ENCODE measurements at regions not wholly inside any gene's neighbourhood (a gene's known extent, or its start where the extent isn't known, plus 50 kb on each side); places are given as distances from the start of the nearest gene placed in this dataset.
A peak's percentile ranks its signal among the peaks of the same experiment; 100 is the strongest.

GRCh38 chr5:135213466-135214239 lies 179.6 kb upstream of the PITX1 start:
- WGBS, 2 donors, result 85 to 86% methylated on average over 15 of the region's 15 CpGs
- H3K4me3 ChIP-seq (ENCODE audit: low read depth, poor library complexity, severe bottlenecking), result no peak overlapping the region
- intact Hi-C loops (cut with DNase I; ENCODE audit: low total_unique reads), result no loop called here
- DNase-seq (ENCODE audit: low spot score in 2 of 2), result peak; percentile 4 to 66
- TF ChIP-seq POLR2A (IDR thresholded peaks at IDR 0.05), result no peak

GRCh38 chr5:135213027-135213386 lies 179.0 kb upstream of the PITX1 start:
- WGBS, 2 donors, result 84 to 87% methylated on average over 5 of the region's 5 CpGs
- peak; percentile 2 to 21 for DNase-seq (ENCODE audit: low spot score in 2 of 2)
- intact Hi-C loops (cut with DNase I; ENCODE audit: low total_unique reads), result no loop called here
- TF ChIP-seq CTCF (IDR thresholded peaks at IDR 0.05), result no peak
- TF ChIP-seq POLR2A (IDR thresholded peaks at IDR 0.05), result no peak
- no peak overlapping the region for H3K4me3 ChIP-seq (ENCODE audit: low read depth, poor library complexity, severe bottlenecking)

GRCh38 chr5:135212361-135213026 lies 178.5 kb upstream of the PITX1 start:
- intact Hi-C loops (cut with DNase I; ENCODE audit: low total_unique reads), result no loop called here
- WGBS, 2 donors, result 77 to 78% methylated on average over 10 of the region's 10 CpGs
- TF ChIP-seq POLR2A (IDR thresholded peaks at IDR 0.05), result no peak
- no peak for TF ChIP-seq CTCF (IDR thresholded peaks at IDR 0.05)
- no peak overlapping the region for H3K4me3 ChIP-seq (ENCODE audit: low read depth, poor library complexity, severe bottlenecking)
- DNase-seq (ENCODE audit: low spot score in 2 of 2), result peak in 1 of 2 donors; percentile 76

- DNase-seq (ENCODE audit: low spot score in 2 of 2), result peak; percentile 7 to 60
- intact Hi-C loops (cut with DNase I; ENCODE audit: low total_unique reads), result no loop called here
- H3K4me3 ChIP-seq (ENCODE audit: low read depth, poor library complexity, severe bottlenecking), result no peak overlapping the region
- 43 to 85% methylated on average over 2 of the region's 2 CpGs for WGBS, 2 donors
- TF ChIP-seq POLR2A (IDR thresholded peaks at IDR 0.05), result no peak
- TF ChIP-seq CTCF (IDR thresholded peaks at IDR 0.05), result no peak
Observed at GRCh38 chr5:135211791-135212190, 177.8 kb upstream of the PITX1 start.

GRCh38 chr5:135211083-135211790 lies 177.2 kb upstream of the PITX1 start:
- H3K4me3 ChIP-seq (ENCODE audit: low read depth, poor library complexity, severe bottlenecking), result no peak overlapping the region
- intact Hi-C loops (cut with DNase I; ENCODE audit: low total_unique reads), result no loop called here
- TF ChIP-seq POLR2A (IDR thresholded peaks at IDR 0.05), result no peak
- no peak for TF ChIP-seq CTCF (IDR thresholded peaks at IDR 0.05)
- peak; percentile 6 to 31 for DNase-seq (ENCODE audit: low spot score in 2 of 2)
- WGBS, 2 donors, result 82 to 92% methylated on average over 9 of the region's 9 CpGs

All from lower leg skin (tissue), 4 donors.